ENCODE measurements at regions not wholly inside any gene's neighbourhood (a gene's known extent, or its start where the extent isn't known, plus 50 kb on each side); places are given as distances from the start of the nearest gene placed in this dataset.

DNA sequence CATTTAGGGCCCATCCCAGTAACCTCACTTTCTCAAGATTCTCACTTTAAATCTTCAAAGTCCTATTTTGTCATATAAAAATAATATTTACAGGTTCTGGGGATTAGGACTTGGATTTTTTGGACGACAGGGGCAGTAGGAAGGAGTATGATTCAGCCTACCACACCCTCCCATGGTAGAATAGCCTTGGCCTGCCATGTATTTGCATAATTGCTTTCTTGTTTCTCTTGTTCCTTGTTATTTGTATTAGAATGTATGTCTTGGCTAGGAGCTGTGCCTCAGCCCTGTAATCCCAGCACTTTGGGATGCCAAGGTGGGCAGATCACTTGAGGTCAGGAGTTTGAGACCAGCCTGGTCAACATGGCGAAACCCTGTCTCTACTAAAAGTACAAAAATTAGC is 92.5 kb downstream of the ELAPOR2 start:
- TF ChIP-seq, protein P1, sequence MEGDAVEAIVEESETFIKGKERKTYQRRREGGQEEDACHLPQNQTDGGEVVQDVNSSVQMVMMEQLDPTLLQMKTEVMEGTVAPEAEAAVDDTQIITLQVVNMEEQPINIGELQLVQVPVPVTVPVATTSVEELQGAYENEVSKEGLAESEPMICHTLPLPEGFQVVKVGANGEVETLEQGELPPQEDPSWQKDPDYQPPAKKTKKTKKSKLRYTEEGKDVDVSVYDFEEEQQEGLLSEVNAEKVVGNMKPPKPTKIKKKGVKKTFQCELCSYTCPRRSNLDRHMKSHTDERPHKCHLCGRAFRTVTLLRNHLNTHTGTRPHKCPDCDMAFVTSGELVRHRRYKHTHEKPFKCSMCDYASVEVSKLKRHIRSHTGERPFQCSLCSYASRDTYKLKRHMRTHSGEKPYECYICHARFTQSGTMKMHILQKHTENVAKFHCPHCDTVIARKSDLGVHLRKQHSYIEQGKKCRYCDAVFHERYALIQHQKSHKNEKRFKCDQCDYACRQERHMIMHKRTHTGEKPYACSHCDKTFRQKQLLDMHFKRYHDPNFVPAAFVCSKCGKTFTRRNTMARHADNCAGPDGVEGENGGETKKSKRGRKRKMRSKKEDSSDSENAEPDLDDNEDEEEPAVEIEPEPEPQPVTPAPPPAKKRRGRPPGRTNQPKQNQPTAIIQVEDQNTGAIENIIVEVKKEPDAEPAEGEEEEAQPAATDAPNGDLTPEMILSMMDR (IDR thresholded peaks at IDR 0.05), result no peak
- no peak for TF ChIP-seq POLR2A (IDR thresholded peaks at IDR 0.05)

All from esophagus squamous epithelium (tissue), 4 donors.